NB4 (cell line): ENCODE measurements at regions not wholly inside any gene's neighbourhood (a gene's known extent, or its start where the extent isn't known, plus 50 kb on each side); places are given as distances from the start of the nearest gene placed in this dataset.
"Not testable (repeated sequence)": the region's sequence is repeated elsewhere in the genome, so short reads cannot be mapped to it uniquely, and the experiment has no call there.

Experiments used
- CTCF ChIP-seq: IDR thresholded peaks from one replicate; pipeline ENCODE4 v1.5.1; 2012; ENCODE audit warnings: low read depth, low read length
- MAX ChIP-seq: IDR thresholded peaks from 2 replicates; pipeline ENCODE4 v1.6.1; 2011; ENCODE audit warnings: low read depth, low read length
- MYC ChIP-seq: IDR thresholded peaks from 2 replicates; pipeline ENCODE4 v1.6.1; 2011; ENCODE audit warnings: low read depth, low read length
- POLR2A ChIP-seq: IDR thresholded peaks from 2 replicates; pipeline ENCODE4 v1.6.1; 2011; ENCODE audit warnings: mild to moderate bottlenecking; ENCODE audit not compliant: insufficient read length; ENCODE audit errors: extremely low read depth

DNA sequence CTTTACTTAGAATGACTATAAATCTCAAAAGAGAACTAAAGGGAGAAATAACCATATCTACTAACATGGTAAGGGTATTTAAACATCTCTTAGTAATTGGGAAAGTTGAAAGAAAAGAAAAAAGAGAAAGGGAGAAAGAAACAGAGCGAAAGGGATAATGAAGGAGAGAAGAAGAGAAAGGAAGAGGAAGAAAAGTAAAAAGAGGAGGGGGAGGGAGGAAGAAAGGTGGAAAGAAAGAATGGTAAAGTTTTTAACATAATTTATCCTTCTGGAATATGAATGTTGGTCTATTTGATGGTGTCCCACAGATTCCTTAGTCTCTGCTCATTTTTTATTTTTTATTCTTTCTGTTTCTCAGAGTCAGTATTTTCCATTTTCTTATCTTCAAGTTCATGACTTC lies 202.7 kb downstream of the ZNF92 start:
- not testable (repeated sequence) for TF ChIP-seq CTCF, POLR2A, MAX, MYC
